ENCODE measurements at regions not wholly inside any gene's neighbourhood (a gene's known extent, or its start where the extent isn't known, plus 50 kb on each side); places are given as distances from the start of the nearest gene placed in this dataset.

GRCh38 chr9:108547411-108548135 is 308.2 kb downstream of the ACTL7B start:
- DNase-seq, result no peak
- no peak overlapping the region for H3K4me3 ChIP-seq
- no peaks in the 10 kb centered on the region for H3K4me1 ChIP-seq
- H3K27me3 ChIP-seq, result no peaks in the 10 kb centered on the region
- 69% methylated on average over 4 of the region's 4 CpGs for WGBS (ENCODE audit: insufficient coverage, low coverage, low lambda C conversion rate, missing lambda C conversion rate)
- no peak overlapping the region for H3K27ac ChIP-seq
- TF ChIP-seq CTCF (IDR thresholded peaks at IDR 0.05) (no peak), POLR2A (IDR thresholded peaks at IDR 0.05) (no peak)
- no peaks in the 10 kb centered on the region for H3K36me3 ChIP-seq
- ATAC-seq, result no peak
- H3K9me3 ChIP-seq, result no peaks in the 10 kb centered on the region
- intact Hi-C loops (cut with DNase I), result no loop called here

GRCh38 chr9:108546215-108546614 is 309.6 kb downstream of the ACTL7B start:
- no peak overlapping the region for H3K27ac ChIP-seq
- intact Hi-C loops (cut with DNase I), result no loop called here
- 24% methylated on average over 2 of the region's 2 CpGs for WGBS (ENCODE audit: insufficient coverage, low coverage, low lambda C conversion rate, missing lambda C conversion rate)

GRCh38 chr9:108545436-108545835 is 310.4 kb downstream of the ACTL7B start:
- ATAC-seq, result no peak
- H3K36me3 ChIP-seq, result no peaks in the 10 kb centered on the region
- H3K4me3 ChIP-seq, result no peak overlapping the region
- no peaks in the 10 kb centered on the region for H3K27me3 ChIP-seq
- H3K9me3 ChIP-seq, result no peaks in the 10 kb centered on the region
- no peak for DNase-seq
- no peak overlapping the region for H3K27ac ChIP-seq
- H3K4me1 ChIP-seq, result no peaks in the 10 kb centered on the region
- TF ChIP-seq CTCF (IDR thresholded peaks at IDR 0.05), result no peak
- no peak for TF ChIP-seq POLR2A (IDR thresholded peaks at IDR 0.05)
- intact Hi-C loops (cut with DNase I), result no loop called here
- 74% methylated on average over 4 of the region's 4 CpGs for WGBS (ENCODE audit: insufficient coverage, low coverage, low lambda C conversion rate, missing lambda C conversion rate)

More at GRCh38 chr9:108546215-108546614, 309.6 kb downstream of the ACTL7B start:
- Histone ChIP-seq H3K27me3 (no peaks in the 10 kb centered on the region), H3K9me3 (no peaks in the 10 kb centered on the region), H3K4me3 (no peak overlapping the region), H3K36me3 (no peaks in the 10 kb centered on the region), H3K4me1 (no peaks in the 10 kb centered on the region)
- ATAC-seq, result no peak
- DNase-seq, result no peak
- TF ChIP-seq POLR2A (IDR thresholded peaks at IDR 0.05) (no peak), CTCF (IDR thresholded peaks at IDR 0.05) (no peak)

GRCh38 chr9:108544866-108545265 is 310.9 kb downstream of the ACTL7B start:
- 75% methylated on average over 2 of the region's 2 CpGs for WGBS (ENCODE audit: insufficient coverage, low coverage, low lambda C conversion rate, missing lambda C conversion rate)
- intact Hi-C loops (cut with DNase I), result no loop called here
- DNase-seq (no peak), ATAC-seq (no peak)
- TF ChIP-seq CTCF (IDR thresholded peaks at IDR 0.05) (no peak), POLR2A (IDR thresholded peaks at IDR 0.05) (no peak)
- Histone ChIP-seq H3K4me3 (no peak overlapping the region), H3K36me3 (no peaks in the 10 kb centered on the region), H3K27ac (no peak overlapping the region), H3K4me1 (no peaks in the 10 kb centered on the region), H3K27me3 (no peaks in the 10 kb centered on the region), H3K9me3 (no peaks in the 10 kb centered on the region)

Measured in right lobe of liver (tissue), 6 donors.